ENCODE measurements at regions not wholly inside any gene's neighbourhood (a gene's known extent, or its start where the extent isn't known, plus 50 kb on each side); places are given as distances from the start of the nearest gene placed in this dataset.

DNA sequence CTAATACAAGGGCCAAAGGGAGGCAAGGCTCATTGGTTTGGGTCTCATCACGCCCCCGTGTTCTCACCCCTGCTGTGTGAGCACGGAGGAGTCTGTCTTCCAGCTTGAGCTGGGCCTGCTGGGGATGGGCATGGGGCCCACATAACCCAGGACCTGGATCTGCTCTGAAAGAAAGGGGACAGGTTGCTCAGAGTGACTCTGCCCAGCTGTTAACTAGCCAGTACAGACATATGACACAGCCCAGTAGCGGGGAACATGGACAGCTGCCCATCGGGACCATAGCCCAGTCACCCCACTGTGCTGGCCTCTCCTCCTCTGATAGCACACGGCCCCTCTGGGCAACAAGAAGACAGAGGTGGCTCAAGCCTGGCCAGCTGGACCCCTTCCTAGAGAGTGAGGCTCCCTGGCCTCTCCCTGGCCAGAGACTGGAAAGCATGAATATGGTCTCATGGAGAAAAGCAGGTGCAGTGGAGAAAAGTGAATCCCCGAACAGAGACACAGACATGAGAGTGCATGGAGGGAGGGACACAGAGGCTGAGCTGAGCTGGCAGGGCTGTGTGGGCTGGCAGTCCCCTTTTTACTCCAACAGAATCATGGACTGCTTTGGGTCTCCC is 973.9 kb downstream of the BRD1 start:
- H3K27ac ChIP-seq (ENCODE audit: insufficient read depth, low read length): no peak overlapping the region
- H2BK120ac ChIP-seq (ENCODE audit: low read depth, low read length): no peak overlapping the region
- ChIA-PET POLR2A (ENCODE audit: unreplicated experiment) (no interaction called here), CTCF (no interaction called here)
- H3K27me3 ChIP-seq (ENCODE audit: control insufficient read depth, insufficient read depth, low read length): no peaks in the 10 kb centered on the region
- H4K91ac ChIP-seq (ENCODE audit: insufficient read depth, low read depth, low read length): no peak overlapping the region
- H3K9me3 ChIP-seq (ENCODE audit: control insufficient read depth, insufficient read depth, low read length): peaks cover 67% of the 10 kb centered on the region
- dilution Hi-C loops (cut with HindIII; ENCODE audit: low sequenced_read_pairs, unreplicated experiment): no loop called here
- intact Hi-C loops (cut with micrococcal nuclease): no loop called here
- no peak overlapping the region for H3K56ac ChIP-seq (ENCODE audit: extremely low read depth, insufficient read depth, low read length)
- DNase-seq (no peak), ATAC-seq (ENCODE audit: low read depth) (no peak)
- H2AK5ac ChIP-seq (ENCODE audit: low read depth, low read length): no peak overlapping the region
- no peaks in the 10 kb centered on the region for H3K4me1 ChIP-seq (ENCODE audit: control insufficient read depth, insufficient read depth, low read length)
- no peak overlapping the region for H3K14ac ChIP-seq (replicated peaks; ENCODE audit: low read depth, low read length)
- H2BK15ac ChIP-seq (ENCODE audit: low read depth, low read length): no peak overlapping the region
- no peak overlapping the region for H2AK9ac ChIP-seq (replicated peaks; ENCODE audit: low read depth, low read length, poor library complexity)
- H2AFZ ChIP-seq (replicated peaks; ENCODE audit: low read length, poor library complexity): no peak overlapping the region
- no peak overlapping the region for H2BK20ac ChIP-seq (ENCODE audit: low read depth, low read length)
- no peak overlapping the region for H3K4me2 ChIP-seq (ENCODE audit: low read depth, low read length)
- no peaks in the 10 kb centered on the region for H3K36me3 ChIP-seq (ENCODE audit: control insufficient read depth, insufficient read depth, low read length)
- H4K8ac ChIP-seq (ENCODE audit: low read depth in 2 of 2, low read length in 2 of 2): no peak overlapping the region
- H2BK5ac ChIP-seq (ENCODE audit: low read depth, low read length, poor library complexity, severe bottlenecking): no peak overlapping the region
- no peaks in the 10 kb centered on the region for H3K79me1 ChIP-seq (ENCODE audit: low read depth in 1 of 2, low read length in 2 of 2)
- no peak overlapping the region for H4K5ac ChIP-seq (ENCODE audit: low read depth, low read length)
- H3K4ac ChIP-seq (ENCODE audit: low read depth, low read length): no peak overlapping the region
- no peak overlapping the region for H3K4me3 ChIP-seq (ENCODE audit: insufficient read depth, low read depth, low read length)
- H3K9ac ChIP-seq (ENCODE audit: low read depth, low read length): no peak overlapping the region
- TF ChIP-seq BHLHE40 (IDR thresholded peaks at IDR 0.05; ENCODE audit: low read depth, low read length): no peak
- TF ChIP-seq RCOR1 (IDR thresholded peaks at IDR 0.05; ENCODE audit: insufficient replicate concordance, low read length): no peak
- no peak for TF ChIP-seq USF2 (IDR thresholded peaks at IDR 0.05; ENCODE audit: low read depth, low read length)
- TF ChIP-seq MAZ (IDR thresholded peaks at IDR 0.05; ENCODE audit: borderline replicate concordance, low read depth, low read length): no peak
- TF ChIP-seq RFX5 (IDR thresholded peaks at IDR 0.05; ENCODE audit: low read depth, low read length): no peak
- TF ChIP-seq NFE2L2 (IDR thresholded peaks at IDR 0.05; ENCODE audit: low read depth, low read length): no peak
- TF ChIP-seq MAFK (IDR thresholded peaks at IDR 0.05; ENCODE audit: low read depth, low read length): no peak
- no peak for TF ChIP-seq CHD1 (IDR thresholded peaks at IDR 0.05; ENCODE audit: low read depth, low read length)
- TF ChIP-seq FOS (IDR thresholded peaks at IDR 0.05; ENCODE audit: low read depth, low read length): no peak
- TF ChIP-seq, protein P1, sequence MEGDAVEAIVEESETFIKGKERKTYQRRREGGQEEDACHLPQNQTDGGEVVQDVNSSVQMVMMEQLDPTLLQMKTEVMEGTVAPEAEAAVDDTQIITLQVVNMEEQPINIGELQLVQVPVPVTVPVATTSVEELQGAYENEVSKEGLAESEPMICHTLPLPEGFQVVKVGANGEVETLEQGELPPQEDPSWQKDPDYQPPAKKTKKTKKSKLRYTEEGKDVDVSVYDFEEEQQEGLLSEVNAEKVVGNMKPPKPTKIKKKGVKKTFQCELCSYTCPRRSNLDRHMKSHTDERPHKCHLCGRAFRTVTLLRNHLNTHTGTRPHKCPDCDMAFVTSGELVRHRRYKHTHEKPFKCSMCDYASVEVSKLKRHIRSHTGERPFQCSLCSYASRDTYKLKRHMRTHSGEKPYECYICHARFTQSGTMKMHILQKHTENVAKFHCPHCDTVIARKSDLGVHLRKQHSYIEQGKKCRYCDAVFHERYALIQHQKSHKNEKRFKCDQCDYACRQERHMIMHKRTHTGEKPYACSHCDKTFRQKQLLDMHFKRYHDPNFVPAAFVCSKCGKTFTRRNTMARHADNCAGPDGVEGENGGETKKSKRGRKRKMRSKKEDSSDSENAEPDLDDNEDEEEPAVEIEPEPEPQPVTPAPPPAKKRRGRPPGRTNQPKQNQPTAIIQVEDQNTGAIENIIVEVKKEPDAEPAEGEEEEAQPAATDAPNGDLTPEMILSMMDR (conservative IDR thresholded peaks at IDR 0.05; ENCODE audit: low read depth, low read length): no peak
- no TSS peak for BruUV-seq (replicated peaks)
- H3K9me1 ChIP-seq (ENCODE audit: insufficient read depth, low read length): no peaks in the 10 kb centered on the region
- H4K20me1 ChIP-seq (ENCODE audit: insufficient read depth, low read length): no peaks in the 10 kb centered on the region
- no peak overlapping the region for H3K23ac ChIP-seq (ENCODE audit: low read depth, low read length)
- in situ Hi-C loops (cut with MboI; ENCODE audit: low sequenced_read_pairs): no loop called here
- 67% methylated on average over 3 of the region's 7 CpGs; no CpG with 5 or more reads in 1 of the 2 experiments for WGBS, 2 experiments (ENCODE audit: extremely low coverage in 2 of 2, insufficient read length in 1 of 2)
- no peak overlapping the region for H3K18ac ChIP-seq (ENCODE audit: low read depth, low read length)

Measured in IMR-90 (cell line).